K562 (cell line): ENCODE measurements at regions not wholly inside any gene's neighbourhood (a gene's known extent, or its start where the extent isn't known, plus 50 kb on each side); places are given as distances from the start of the nearest gene placed in this dataset.

Experiments used
- ATAC-seq: fragments of 200-7000 bp; cut with Tn5 transposase; 3 replicates; pipeline ENCODE4 v1.9.1; 2020; ENCODE audit warnings: moderate library complexity
- BruUV-seq: library from RNA; stranded (reverse); fragments of 400-500 nt; replicated peaks from 2 replicates; lab custom pipeline; 2021; lab: Mats Ljungman, UMichigan
- CTCF ChIA-PET: fragments of 300-600 bp; formaldehyde crosslinking; extraction: SDS; loops from one replicate; lab custom pipeline; 2021; ENCODE audit warnings: low intra/inter-chr PET ratio; lab: Yijun Ruan, JAX
- POLR2A ChIA-PET: fragments of 300-600, 350-650 bp; sonication (Branson Sonifier 250); formaldehyde crosslinking; extraction: SDS; loops from one replicate; lab custom pipeline; 2021; ENCODE audit warnings: antibody characterized with exemption, inconsistent platforms; lab: Yijun Ruan, JAX
- DNase-seq, 4 experiments: peaks; one replicate each; pipeline versions ENCODE4 v3.0.0 to v3.0.0-alpha.2; 2011 to 2018; ENCODE audit warnings: low spot score in 3 of 4, mixed read lengths in 3 of 4; ENCODE audit errors: extremely low read depth in 1 of 4
- FAIRE-seq: peaks from 2 replicates; lab custom pipeline; 2011; peaks lifted over from hg19 to GRCh38; lab: Jason Lieb, UNC
- H2AFZ ChIP-seq: 2 replicates; pipeline ENCODE4 v1.6.0; 2011; ENCODE audit warnings: low read depth, low read length, control low read depth, inconsistent platforms
- H3K27ac ChIP-seq: fragments of 200-600 bp; 3 replicates; pipeline ENCODE4 v1.8.0; 2011; ENCODE audit warnings: low read depth, mild to moderate bottlenecking, control low read depth, inconsistent platforms, low read length, moderate library complexity, mixed read lengths; ENCODE audit errors: extremely low read depth
- H3K27me3 ChIP-seq, 2 experiments: fragments of 300-600 bp in 1 of 2; 2 replicates in 1 of 2; 3 replicates in 1 of 2; pipeline versions ENCODE4 v1.6.0 to v1.8.0; 2011; ENCODE audit warnings: inconsistent platforms in 2 of 2, low read length in 2 of 2, mild to moderate bottlenecking in 1 of 2, mixed read lengths in 1 of 2, moderate library complexity in 1 of 2; ENCODE audit not compliant: control insufficient read depth in 2 of 2, insufficient read depth in 2 of 2
- H3K36me3 ChIP-seq: fragments of 300-600 bp; 3 replicates; pipeline ENCODE4 v1.8.0; 2011; ENCODE audit warnings: mild to moderate bottlenecking, low read length, inconsistent platforms; ENCODE audit not compliant: control insufficient read depth, insufficient read depth
- H3K4me1 ChIP-seq, 2 experiments: fragments of 200-600 bp in 1 of 2; replicated peaks in 1 of 2; 2 replicates in 1 of 2; 3 replicates in 1 of 2; pipeline versions ENCODE4 v1.5.1 to v1.8.0; 2011; ENCODE audit warnings: inconsistent platforms in 2 of 2, low read length in 2 of 2, mild to moderate bottlenecking in 1 of 2, mixed read lengths in 1 of 2, moderate library complexity in 1 of 2; ENCODE audit not compliant: control insufficient read depth in 2 of 2, insufficient read depth in 2 of 2
- H3K4me2 ChIP-seq: 2 replicates; pipeline ENCODE4 v1.6.1; 2011; ENCODE audit warnings: low read length, control low read depth, inconsistent platforms, mixed read lengths; ENCODE audit not compliant: insufficient read depth
- H3K4me3 ChIP-seq: fragments of 200-600 bp; sonication (generic), shearing (Covaris generic); 2 replicates; pipeline ENCODE4 v1.5.1; 2016; ENCODE audit warnings: control low read depth, inconsistent platforms
- H3K79me2 ChIP-seq: fragments of 200-600 bp; 3 replicates; pipeline ENCODE4 v1.8.0; 2011; ENCODE audit warnings: low read length, inconsistent platforms; ENCODE audit not compliant: control insufficient read depth, insufficient read depth
- H3K9ac ChIP-seq, 2 experiments: 2 replicates each; pipeline versions ENCODE4 v1.6.0 to v1.6.1; 2011; ENCODE audit warnings: low read depth in 2 of 2, low read length in 2 of 2, control low read depth in 1 of 2, inconsistent platforms in 1 of 2, mild to moderate bottlenecking in 1 of 2, mixed read lengths in 1 of 2; ENCODE audit not compliant: insufficient read depth in 1 of 2
- H3K9me1 ChIP-seq: one replicate; pipeline ENCODE4 v1.6.0; 2011; ENCODE audit warnings: inconsistent platforms, mild to moderate bottlenecking, low read length, moderate library complexity; ENCODE audit not compliant: control insufficient read depth, insufficient read depth
- H3K9me3 ChIP-seq: replicated peaks from 2 replicates; pipeline ENCODE4 v1.5.1; 2011; ENCODE audit warnings: low read depth, low read length, inconsistent platforms; ENCODE audit not compliant: control insufficient read depth, insufficient read depth
- H4K20me1 ChIP-seq: replicated peaks from 2 replicates; pipeline ENCODE4 v1.6.1; 2011; ENCODE audit warnings: low read length, inconsistent platforms, mixed read lengths; ENCODE audit not compliant: control insufficient read depth, insufficient read depth
- ARID1B ChIP-seq: fragments of 450-650 bp; IDR thresholded peaks from 2 replicates; pipeline ENCODE4 v1.6.1; 2016; ENCODE audit warnings: antibody characterized with exemption, mild to moderate bottlenecking, inconsistent platforms
- CCAR2 ChIP-seq: fragments of 200-400 bp; formaldehyde crosslinking; IDR thresholded peaks from 2 replicates; pipeline ENCODE4 v1.6.1; 2017; ENCODE audit warnings: mild to moderate bottlenecking, low read depth, low read length
- HDAC3 ChIP-seq: fragments of 450-650 bp; IDR thresholded peaks from 2 replicates; pipeline ENCODE4 v1.6.1; 2018; ENCODE audit warnings: borderline replicate concordance, mild to moderate bottlenecking, moderate library complexity; ENCODE audit not compliant: partially characterized antibody
- HMG20A ChIP-seq: fragments of 450-650 bp; formaldehyde crosslinking; conservative IDR thresholded peaks from 2 replicates; pipeline ENCODE4 v1.4.0; 2020; ENCODE audit warnings: mild to moderate bottlenecking, mixed read lengths
- NR2C1 ChIP-seq, 2 experiments: fragments of 450-650 bp; IDR thresholded peaks; 2 replicates each; pipeline ENCODE4 v1.6.1; 2017; ENCODE audit warnings: mild to moderate bottlenecking in 2 of 2, antibody characterized with exemption in 1 of 2, inconsistent platforms in 1 of 2, missing compliant biosample characterization in 1 of 2, missing genetic modification characterization in 1 of 2
- POLR2A ChIP-seq: fragments of 450-650 bp; conservative IDR thresholded peaks from 2 replicates; pipeline ENCODE4 v1.6.1; 2016
- RNF2 ChIP-seq: sonication (generic); IDR thresholded peaks from 2 replicates; pipeline ENCODE4 v1.6.1; 2016
- WGBS: fragments of 100-300 bp; shearing (Covaris generic); methylation state at CpG from one replicate; pipeline ENCODE4 v1.1.6; 2016; ENCODE audit warnings: low coverage, mixed read lengths; ENCODE audit not compliant: insufficient coverage; ENCODE audit errors: missing lambda C conversion rate; 5-methylcytosine and 5-hydroxymethylcytosine counted together
- in situ Hi-C: fragments of 300-500 bp; cut with MboI; formaldehyde crosslinking; loops from 4 replicates; pipeline ENCODE4 v1.15.0; 2018; ENCODE audit warnings: inconsistent platforms, mixed read lengths
- intact Hi-C: fragments of 100-400 bp; cut with micrococcal nuclease; formaldehyde crosslinking; loops from 2 replicates; pipeline ENCODE4 v1.14.2; 2022
- TF ChIP-seq, protein P1 (sequence below): fragments of 450-650 bp; IDR thresholded peaks from 2 replicates; pipeline ENCODE4 v1.6.1; 2017; ENCODE audit warnings: antibody characterized with exemption, mild to moderate bottlenecking

DNA sequence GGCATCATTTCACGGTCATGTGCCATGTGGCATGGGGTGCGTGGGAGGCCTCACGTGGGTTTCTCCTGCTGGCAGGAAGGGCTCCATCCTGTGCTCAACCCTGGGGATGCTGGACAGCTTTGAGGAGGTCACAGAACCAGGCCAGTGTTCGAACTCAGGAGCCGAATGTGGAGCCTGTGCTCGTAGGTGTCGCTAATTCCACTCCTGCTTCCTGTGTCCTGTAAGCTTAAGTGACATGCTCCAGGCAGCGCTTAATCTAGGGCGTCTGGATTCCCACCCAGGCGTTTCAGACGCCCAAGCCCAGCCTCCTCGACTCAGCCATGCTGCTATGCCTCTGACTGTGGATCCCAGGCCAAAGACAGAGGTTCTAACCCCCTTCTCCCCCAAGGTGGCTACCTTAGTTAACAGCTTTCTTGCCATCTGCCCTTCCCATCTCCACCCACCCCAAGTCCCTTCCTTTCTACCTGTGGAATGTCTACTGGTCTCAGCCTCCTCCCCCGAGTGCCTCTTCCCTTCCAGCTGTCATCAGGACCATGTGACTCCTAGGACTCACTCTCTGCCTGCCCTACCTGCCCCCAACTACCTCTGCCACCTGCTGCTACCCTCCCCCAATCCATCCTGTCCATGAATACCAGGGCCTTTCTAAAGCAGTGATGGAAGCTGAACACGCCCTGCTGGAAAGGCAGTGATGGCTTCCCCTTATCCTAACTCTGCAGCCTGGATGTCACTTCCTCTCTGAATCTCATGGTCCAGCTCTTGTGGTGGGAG is 255.1 kb downstream of the CDH26 start:
- no peaks in the 10 kb centered on the region for H3K79me2 ChIP-seq
- ChIA-PET POLR2A (interaction anchor here (0.5 to 0.7 kb wide), 4 partner anchors 11 to 233 kb away, joined by 3 to 4 read pairs (median 3); no protein-coding TSS in a partner anchor), CTCF (no interaction called here)
- ATAC-seq (no peak), DNase-seq (no peak), FAIRE-seq (no peak)
- H3K27ac ChIP-seq: no peak overlapping the region
- WGBS: 2% methylated on average over 12 of the region's 14 CpGs
- H3K4me1 ChIP-seq: no peaks in the 10 kb centered on the region
- in situ Hi-C loops (loop anchor here (25.0 kb wide), 1 partner anchor 1674 kb away; no protein-coding TSS in a partner anchor), intact Hi-C loops (loop anchor here (5.0 to 10.0 kb wide), 2 partner anchors 909 to 1011 kb away; no protein-coding TSS in a partner anchor)
- H4K20me1 ChIP-seq: no peaks in the 10 kb centered on the region
- no peak overlapping the region for H3K4me2 ChIP-seq
- H3K9me3 ChIP-seq: no peaks in the 10 kb centered on the region
- H3K9me1 ChIP-seq: no peaks in the 10 kb centered on the region
- no peak overlapping the region for H3K9ac ChIP-seq
- H3K36me3 ChIP-seq: no peaks in the 10 kb centered on the region
- H2AFZ ChIP-seq: no peak overlapping the region
- no TSS peak for BruUV-seq
- H3K4me3 ChIP-seq: no peak overlapping the region
- TF ChIP-seq POLR2A (no peak), HDAC3 (no peak), RNF2 (no peak), NR2C1 (IDR thresholded peaks at IDR 0.05) (no peak), NR2C1 (tag; IDR thresholded peaks at IDR 0.05) (no peak), CCAR2 (no peak), HMG20A (CRISPR knock-in tag) (no peak), ARID1B (no peak)
- TF ChIP-seq, protein P1, sequence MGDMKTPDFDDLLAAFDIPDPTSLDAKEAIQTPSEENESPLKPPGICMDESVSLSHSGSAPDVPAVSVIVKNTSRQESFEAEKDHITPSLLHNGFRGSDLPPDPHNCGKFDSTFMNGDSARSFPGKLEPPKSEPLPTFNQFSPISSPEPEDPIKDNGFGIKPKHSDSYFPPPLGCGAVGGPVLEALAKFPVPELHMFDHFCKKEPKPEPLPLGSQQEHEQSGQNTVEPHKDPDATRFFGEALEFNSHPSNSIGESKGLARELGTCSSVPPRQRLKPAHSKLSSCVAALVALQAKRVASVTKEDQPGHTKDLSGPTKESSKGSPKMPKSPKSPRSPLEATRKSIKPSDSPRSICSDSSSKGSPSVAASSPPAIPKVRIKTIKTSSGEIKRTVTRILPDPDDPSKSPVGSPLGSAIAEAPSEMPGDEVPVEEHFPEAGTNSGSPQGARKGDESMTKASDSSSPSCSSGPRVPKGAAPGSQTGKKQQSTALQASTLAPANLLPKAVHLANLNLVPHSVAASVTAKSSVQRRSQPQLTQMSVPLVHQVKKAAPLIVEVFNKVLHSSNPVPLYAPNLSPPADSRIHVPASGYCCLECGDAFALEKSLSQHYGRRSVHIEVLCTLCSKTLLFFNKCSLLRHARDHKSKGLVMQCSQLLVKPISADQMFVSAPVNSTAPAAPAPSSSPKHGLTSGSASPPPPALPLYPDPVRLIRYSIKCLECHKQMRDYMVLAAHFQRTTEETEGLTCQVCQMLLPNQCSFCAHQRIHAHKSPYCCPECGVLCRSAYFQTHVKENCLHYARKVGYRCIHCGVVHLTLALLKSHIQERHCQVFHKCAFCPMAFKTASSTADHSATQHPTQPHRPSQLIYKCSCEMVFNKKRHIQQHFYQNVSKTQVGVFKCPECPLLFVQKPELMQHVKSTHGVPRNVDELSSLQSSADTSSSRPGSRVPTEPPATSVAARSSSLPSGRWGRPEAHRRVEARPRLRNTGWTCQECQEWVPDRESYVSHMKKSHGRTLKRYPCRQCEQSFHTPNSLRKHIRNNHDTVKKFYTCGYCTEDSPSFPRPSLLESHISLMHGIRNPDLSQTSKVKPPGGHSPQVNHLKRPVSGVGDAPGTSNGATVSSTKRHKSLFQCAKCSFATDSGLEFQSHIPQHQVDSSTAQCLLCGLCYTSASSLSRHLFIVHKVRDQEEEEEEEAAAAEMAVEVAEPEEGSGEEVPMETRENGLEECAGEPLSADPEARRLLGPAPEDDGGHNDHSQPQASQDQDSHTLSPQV: no peak
- peaks cover 0 to 12% of the 10 kb centered on the region in 2 experiments; a peak in 1 of 5 replicates for H3K27me3 ChIP-seq
